Cardiac fibroblast (primary cell): ENCODE measurements at regions not wholly inside any gene's neighbourhood (a gene's known extent, or its start where the extent isn't known, plus 50 kb on each side); places are given as distances from the start of the nearest gene placed in this dataset.
"Not testable (repeated sequence)": the region's sequence is repeated elsewhere in the genome, so short reads cannot be mapped to it uniquely, and the experiment has no call there.

Experiments used
- DNase-seq, 2 donors: peaks; one replicate each; pipeline versions ENCODE4 v3.0.0 to v3.0.0-alpha.2; 2010; ENCODE audit warnings: low read depth in 2 of 2
- H3K4me3 ChIP-seq, 2 donors: replicated peaks in 1 of 2; 1 replicate in 1 of 2; 2 replicates in 1 of 2; pipeline ENCODE4 v1.5.1; 2011; ENCODE audit warnings: low read depth in 2 of 2, low read length in 2 of 2, mild to moderate bottlenecking in 2 of 2, moderate library complexity in 1 of 2
- TF ChIP-seq, protein P1 (sequence below): IDR thresholded peaks from one replicate; pipeline ENCODE4 v1.5.1; 2011; ENCODE audit warnings: low read depth, mild to moderate bottlenecking, low read length, inconsistent platforms

DNA sequence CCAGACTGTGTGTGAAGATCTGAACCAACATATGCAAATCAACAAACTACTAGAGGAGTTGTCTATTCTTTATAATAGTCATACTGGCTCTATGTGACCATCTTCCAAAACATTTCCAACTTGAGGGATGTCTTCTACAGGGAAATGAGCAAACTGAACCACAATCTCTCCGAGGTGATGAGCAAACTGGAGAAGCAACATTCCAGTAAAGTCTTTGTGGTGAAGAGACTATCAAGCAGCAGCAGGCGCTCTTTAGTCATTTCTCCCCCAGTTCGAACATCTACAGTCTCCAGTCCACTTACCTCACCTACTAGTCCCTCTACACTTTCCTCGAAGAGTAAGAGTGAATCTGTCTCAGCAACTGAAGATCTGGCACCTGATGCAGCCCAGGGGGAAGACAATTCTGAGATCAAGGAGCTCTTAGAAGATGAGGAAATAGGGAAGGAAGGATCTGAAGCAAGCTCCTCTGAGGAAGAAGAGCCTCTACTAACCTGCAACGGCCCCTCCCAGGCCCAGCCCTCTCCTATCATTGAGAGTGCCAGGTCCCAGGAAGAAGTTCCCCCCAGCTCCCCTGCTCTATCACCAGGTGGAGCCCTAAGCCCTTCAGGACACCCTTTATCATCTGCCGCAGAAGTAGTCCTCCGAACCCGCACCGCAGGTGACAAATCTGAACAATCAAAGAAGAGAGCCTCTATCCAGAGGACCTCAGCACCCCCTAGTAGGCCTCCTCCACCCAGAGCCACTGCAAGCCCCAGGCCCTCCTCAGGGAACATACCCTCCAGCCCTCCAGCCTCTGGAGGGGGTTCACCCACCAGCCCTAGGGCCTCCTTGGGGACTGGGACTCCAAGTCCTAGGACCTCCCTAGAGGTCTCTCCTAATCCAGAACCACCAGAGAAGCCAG lies 98.1 kb downstream of the HNRNPD start:
- DNase-seq: no peak

DNA sequence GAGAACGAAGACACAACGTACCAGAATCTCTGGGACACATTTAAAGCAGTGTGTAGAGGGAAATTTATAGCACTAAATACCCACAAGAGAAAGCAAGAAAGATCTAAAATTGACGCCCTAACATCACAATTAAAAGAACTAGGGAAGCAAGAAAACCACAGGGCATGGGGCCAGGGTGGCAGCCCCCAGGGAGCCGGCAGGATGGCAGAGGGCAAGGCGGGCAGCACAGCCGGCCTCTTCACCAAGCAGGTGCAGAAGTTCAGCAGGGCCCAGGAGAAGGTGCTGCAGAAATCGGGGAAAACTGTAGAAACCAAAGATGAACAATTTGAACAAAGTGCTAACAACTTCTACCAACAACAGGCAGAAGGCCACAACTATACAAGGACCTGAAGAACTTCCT lies 99.1 kb downstream of the HNRNPD start:
- not testable (repeated sequence) for DNase-seq, H3K4me3 ChIP-seq

More for the DNA sequence above, 98.1 kb downstream of the HNRNPD start:
- no peak overlapping the region for H3K4me3 ChIP-seq
- TF ChIP-seq, protein P1, sequence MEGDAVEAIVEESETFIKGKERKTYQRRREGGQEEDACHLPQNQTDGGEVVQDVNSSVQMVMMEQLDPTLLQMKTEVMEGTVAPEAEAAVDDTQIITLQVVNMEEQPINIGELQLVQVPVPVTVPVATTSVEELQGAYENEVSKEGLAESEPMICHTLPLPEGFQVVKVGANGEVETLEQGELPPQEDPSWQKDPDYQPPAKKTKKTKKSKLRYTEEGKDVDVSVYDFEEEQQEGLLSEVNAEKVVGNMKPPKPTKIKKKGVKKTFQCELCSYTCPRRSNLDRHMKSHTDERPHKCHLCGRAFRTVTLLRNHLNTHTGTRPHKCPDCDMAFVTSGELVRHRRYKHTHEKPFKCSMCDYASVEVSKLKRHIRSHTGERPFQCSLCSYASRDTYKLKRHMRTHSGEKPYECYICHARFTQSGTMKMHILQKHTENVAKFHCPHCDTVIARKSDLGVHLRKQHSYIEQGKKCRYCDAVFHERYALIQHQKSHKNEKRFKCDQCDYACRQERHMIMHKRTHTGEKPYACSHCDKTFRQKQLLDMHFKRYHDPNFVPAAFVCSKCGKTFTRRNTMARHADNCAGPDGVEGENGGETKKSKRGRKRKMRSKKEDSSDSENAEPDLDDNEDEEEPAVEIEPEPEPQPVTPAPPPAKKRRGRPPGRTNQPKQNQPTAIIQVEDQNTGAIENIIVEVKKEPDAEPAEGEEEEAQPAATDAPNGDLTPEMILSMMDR: no peak

DNA sequence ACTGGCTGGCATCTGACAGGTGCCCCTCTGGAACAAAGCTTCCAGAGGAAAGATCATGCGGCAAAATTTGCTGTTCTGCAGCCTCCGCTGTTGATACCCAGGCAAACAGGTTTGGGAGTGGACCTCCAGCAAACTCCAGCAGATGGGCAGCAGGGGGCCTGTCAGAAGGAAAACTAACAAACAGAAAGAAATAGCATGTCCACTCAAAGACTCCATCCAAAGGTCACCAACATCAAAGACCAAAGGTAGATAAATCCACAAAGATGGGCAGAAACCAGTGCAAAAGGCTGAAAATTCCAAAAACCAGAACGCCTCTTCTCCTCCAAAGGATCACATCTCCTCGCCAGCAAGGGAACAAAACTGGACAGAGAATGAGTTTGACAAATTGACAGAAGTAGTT lies 101.3 kb downstream of the HNRNPD start:
- not testable (repeated sequence) for H3K4me3 ChIP-seq, DNase-seq

DNA sequence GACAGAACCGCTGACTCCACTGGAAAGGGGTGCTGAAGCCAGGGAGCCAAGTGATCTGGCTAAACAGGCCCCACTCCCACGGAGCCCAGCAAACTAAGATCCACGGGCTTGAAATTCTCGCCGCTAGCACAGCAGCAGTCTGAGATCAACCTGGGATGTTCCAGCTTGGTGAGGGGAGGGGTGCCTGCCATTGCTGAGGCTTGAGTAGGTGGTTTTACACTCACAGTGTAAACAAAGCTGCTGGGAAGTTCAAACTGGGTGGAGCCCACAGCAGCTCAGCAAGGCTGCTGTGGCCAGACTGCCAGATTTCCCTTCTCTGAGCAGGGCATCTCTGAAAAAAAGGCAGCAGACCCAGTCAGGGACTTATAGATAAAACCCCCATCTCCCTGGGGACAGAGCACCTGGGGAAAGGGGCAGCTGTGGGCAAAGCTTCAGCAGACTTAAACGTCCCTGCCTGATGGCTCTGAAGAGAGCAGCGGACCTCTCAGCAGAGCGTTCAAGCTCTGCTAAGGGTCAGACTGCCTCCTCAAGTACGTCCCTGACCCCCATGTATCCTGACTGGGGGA lies 101.8 kb downstream of the HNRNPD start:
- not testable (repeated sequence) for DNase-seq

DNA sequence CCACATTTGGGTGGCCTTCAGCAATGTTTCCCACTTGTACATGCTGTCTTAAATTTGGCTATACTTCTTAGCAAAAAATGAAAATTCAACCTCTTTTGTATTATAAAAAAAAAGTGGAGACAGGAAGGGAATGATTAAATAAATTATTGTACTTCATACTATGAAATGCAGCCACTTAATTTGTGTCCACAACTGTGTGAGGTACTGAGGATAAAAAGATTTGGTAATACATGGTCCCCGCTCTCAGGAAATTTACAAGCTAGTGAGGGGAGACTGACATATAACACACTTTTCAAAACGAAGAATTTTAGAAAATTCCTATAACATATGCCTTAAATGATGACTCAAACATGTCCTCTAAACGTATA lies 105.0 kb downstream of the HNRNPD start:
- TF ChIP-seq, protein P1: no peak
- DNase-seq: no peak
- H3K4me3 ChIP-seq: no peak overlapping the region

More for the DNA sequence above, 101.8 kb downstream of the HNRNPD start:
- not testable (repeated sequence) for H3K4me3 ChIP-seq

DNA sequence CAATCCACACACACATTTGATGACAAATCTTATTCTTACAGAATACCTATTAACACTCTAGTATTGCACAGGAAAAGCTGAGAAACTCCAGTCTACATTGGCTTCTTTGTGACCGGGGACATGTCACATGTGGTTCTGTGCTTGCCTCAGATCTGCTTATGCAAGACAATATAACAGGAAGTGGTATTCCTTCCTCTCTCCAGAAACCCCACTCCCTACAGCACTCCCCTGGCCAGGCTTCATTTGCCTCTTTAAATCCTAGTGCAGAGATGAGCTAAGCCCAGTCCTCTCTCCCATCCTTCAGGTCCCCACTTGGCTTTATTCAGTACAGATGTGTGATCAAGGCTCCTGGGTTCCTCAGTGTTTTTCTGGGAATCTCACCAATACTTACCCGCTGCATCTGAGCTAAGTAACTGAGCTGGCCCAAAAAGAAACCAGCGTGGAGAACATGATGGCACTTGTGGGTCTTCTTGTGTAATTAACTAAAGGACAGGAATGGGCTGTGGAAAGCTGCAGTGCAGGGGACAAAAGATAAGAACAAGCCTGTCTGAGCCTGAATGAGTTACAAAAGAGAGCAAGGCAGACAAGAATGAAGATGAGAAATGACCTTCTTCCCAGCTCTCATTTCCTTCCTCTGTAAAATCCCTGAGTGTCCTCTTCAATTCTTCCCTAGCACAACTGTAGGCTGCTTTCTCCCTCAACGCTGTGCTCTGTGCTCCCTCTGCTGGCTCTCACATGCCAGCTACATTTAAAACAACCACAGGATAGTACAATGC lies 105.6 kb downstream of the HNRNPD start:
- TF ChIP-seq, protein P1: peak; percentile 85
- DNase-seq: peak; percentile 68 to 70
- H3K4me3 ChIP-seq: no peak overlapping the region

DNA sequence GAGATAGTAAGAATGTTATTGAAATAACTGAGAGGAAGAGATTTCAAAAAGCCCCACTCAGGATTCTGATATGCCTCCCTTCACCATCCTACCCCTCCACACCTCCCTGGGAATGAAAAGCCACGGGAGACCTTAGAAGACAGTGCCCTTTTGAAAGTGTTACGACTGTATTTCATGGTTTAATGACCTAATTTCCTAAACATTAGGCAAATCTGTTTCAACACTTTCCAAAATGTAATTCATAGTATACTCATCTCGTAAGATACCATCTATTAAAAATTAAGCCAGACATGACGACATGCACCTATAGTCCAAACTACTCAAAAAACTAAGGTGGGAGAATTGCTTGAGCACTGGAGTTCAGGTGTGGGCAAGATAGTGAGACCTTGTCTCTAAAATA lies 106.3 kb downstream of the HNRNPD start:
- no peak for DNase-seq
- H3K4me3 ChIP-seq: no peak overlapping the region
- TF ChIP-seq, protein P1: no peak

DNA sequence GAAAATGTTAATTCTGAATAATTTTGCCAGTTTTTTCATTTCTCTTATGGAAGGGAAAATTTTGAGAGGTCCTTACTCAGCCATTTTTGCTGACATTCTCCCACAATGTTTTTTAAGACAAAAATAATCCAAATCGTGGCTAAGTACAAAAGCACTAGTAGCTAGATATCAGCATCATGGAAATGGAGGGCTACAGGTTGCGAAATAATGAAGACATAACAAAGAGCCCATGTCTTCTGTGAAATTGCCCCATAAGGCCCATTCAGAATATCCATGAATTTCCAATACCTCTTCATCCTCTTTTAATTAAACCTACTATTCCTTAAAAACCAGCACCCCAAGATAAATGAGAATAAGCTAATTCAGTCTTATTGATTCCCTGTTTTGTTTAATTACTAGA lies 107.4 kb downstream of the HNRNPD start:
- no peak overlapping the region for H3K4me3 ChIP-seq
- DNase-seq: no peak
- TF ChIP-seq, protein P1: no peak
